ENCODE measurements at regions not wholly inside any gene's neighbourhood (a gene's known extent, or its start where the extent isn't known, plus 50 kb on each side); places are given as distances from the start of the nearest gene placed in this dataset.

DNA sequence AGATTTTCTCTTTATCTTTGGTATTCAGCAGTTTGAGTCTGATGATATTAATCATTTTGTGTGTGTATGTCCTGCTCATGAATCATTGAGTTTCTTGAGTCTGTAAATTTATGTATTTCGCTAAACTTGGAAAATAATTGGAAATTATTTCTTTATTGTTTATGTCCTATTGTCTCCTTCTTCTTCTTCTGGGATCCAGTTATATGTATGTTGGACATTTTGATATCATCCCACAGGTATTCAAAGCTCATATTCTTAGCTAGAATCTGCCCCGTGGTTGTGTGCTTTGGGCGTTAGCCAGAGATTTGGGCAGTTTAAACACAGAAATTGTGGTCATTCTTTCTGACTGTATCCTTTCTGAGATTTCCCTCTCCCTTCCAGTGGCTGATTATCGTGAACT is 243.0 kb upstream of the SPRED2 start:
- TF ChIP-seq POLR2AphosphoS5 (IDR thresholded peaks at IDR 0.05; ENCODE audit: low read depth) (no peak), GABPA (IDR thresholded peaks at IDR 0.05; ENCODE audit: low read depth) (no peak), SPI1 (IDR thresholded peaks at IDR 0.05; ENCODE audit: borderline replicate concordance, low read depth) (no peak), CTCF (IDR thresholded peaks at IDR 0.05; ENCODE audit: insufficient read depth, low read length) (no peak)
- TF ChIP-seq, protein P1, sequence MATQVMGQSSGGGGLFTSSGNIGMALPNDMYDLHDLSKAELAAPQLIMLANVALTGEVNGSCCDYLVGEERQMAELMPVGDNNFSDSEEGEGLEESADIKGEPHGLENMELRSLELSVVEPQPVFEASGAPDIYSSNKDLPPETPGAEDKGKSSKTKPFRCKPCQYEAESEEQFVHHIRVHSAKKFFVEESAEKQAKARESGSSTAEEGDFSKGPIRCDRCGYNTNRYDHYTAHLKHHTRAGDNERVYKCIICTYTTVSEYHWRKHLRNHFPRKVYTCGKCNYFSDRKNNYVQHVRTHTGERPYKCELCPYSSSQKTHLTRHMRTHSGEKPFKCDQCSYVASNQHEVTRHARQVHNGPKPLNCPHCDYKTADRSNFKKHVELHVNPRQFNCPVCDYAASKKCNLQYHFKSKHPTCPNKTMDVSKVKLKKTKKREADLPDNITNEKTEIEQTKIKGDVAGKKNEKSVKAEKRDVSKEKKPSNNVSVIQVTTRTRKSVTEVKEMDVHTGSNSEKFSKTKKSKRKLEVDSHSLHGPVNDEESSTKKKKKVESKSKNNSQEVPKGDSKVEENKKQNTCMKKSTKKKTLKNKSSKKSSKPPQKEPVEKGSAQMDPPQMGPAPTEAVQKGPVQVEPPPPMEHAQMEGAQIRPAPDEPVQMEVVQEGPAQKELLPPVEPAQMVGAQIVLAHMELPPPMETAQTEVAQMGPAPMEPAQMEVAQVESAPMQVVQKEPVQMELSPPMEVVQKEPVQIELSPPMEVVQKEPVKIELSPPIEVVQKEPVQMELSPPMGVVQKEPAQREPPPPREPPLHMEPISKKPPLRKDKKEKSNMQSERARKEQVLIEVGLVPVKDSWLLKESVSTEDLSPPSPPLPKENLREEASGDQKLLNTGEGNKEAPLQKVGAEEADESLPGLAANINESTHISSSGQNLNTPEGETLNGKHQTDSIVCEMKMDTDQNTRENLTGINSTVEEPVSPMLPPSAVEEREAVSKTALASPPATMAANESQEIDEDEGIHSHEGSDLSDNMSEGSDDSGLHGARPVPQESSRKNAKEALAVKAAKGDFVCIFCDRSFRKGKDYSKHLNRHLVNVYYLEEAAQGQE (IDR thresholded peaks at IDR 0.05; ENCODE audit: insufficient replicate concordance, low read depth), result no peak
- no peaks in the 10 kb centered on the region for H3K27me3 ChIP-seq (ENCODE audit: insufficient read depth, poor library complexity, severe bottlenecking)
- DNase-seq (ENCODE audit: low read depth in 1 of 2, low spot score in 1 of 2), result no peak
- no peak overlapping the region for H3K27ac ChIP-seq (replicated peaks)
- no peak overlapping the region for H3K4me3 ChIP-seq (replicated peaks; ENCODE audit: insufficient read depth, low read length)

- no peak for TF ChIP-seq POLR2AphosphoS5 (IDR thresholded peaks at IDR 0.05; ENCODE audit: low read depth)
- TF ChIP-seq, protein P1 (IDR thresholded peaks at IDR 0.05; ENCODE audit: insufficient replicate concordance, low read depth), result no peak
- no peak for TF ChIP-seq CTCF (IDR thresholded peaks at IDR 0.05; ENCODE audit: insufficient read depth, low read length)
- no peak for TF ChIP-seq GABPA (IDR thresholded peaks at IDR 0.05; ENCODE audit: low read depth)
- no peak for TF ChIP-seq SPI1 (IDR thresholded peaks at IDR 0.05; ENCODE audit: borderline replicate concordance, low read depth)
- Histone ChIP-seq H3K27me3 (ENCODE audit: insufficient read depth, poor library complexity, severe bottlenecking) (no peaks in the 10 kb centered on the region), H3K4me3 (replicated peaks; ENCODE audit: insufficient read depth, low read length) (no peak overlapping the region), H3K27ac (replicated peaks) (no peak overlapping the region)
- no peak for DNase-seq (ENCODE audit: low read depth in 1 of 2, low spot score in 1 of 2)
Measured at GRCh38 chr2:65671670-65672242, 239.4 kb upstream of the SPRED2 start.

DNA sequence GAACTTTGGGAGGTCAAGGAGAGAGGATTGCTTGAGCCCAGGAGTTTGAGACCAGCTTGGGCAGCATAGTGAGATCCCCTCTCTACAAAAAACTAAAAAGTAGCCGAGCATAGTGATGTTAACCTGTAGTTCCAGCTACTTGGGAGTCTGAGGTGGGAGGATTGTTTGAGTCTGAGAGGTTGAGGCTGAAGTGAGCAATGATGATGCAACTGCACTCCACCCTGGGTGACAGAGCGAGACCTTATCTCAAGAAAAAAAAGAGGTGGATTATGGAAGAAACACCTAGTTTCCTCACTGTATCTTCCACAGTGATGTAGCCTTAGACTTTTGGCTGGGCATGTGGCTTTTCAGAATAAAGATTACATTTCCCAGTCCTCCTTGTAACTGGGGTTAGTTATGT is 237.2 kb upstream of the SPRED2 start:
- TF ChIP-seq POLR2AphosphoS5 (IDR thresholded peaks at IDR 0.05; ENCODE audit: low read depth) (no peak), GABPA (IDR thresholded peaks at IDR 0.05; ENCODE audit: low read depth) (no peak), SPI1 (IDR thresholded peaks at IDR 0.05; ENCODE audit: borderline replicate concordance, low read depth) (no peak), CTCF (IDR thresholded peaks at IDR 0.05; ENCODE audit: insufficient read depth, low read length) (no peak)
- TF ChIP-seq, protein P1 (IDR thresholded peaks at IDR 0.05; ENCODE audit: insufficient replicate concordance, low read depth), result no peak
- Histone ChIP-seq H3K27ac (replicated peaks) (no peak overlapping the region), H3K27me3 (ENCODE audit: insufficient read depth, poor library complexity, severe bottlenecking) (no peaks in the 10 kb centered on the region), H3K4me3 (replicated peaks; ENCODE audit: insufficient read depth, low read length) (no peak overlapping the region)
- DNase-seq (ENCODE audit: low read depth in 1 of 2, low spot score in 1 of 2), result no peak

Measured in HL-60 (cell line).